ENCODE measurements at regions not wholly inside any gene's neighbourhood (a gene's known extent, or its start where the extent isn't known, plus 50 kb on each side); places are given as distances from the start of the nearest gene placed in this dataset.
"Not testable (repeated sequence)": the region's sequence is repeated elsewhere in the genome, so short reads cannot be mapped to it uniquely, and the experiment has no call there.

GRCh38 chr7:28329661-28330363 lies 82.5 kb upstream of the CREB5 start:
- H3K36me3 Mint-ChIP-seq (ENCODE audit: insufficient read depth, unreplicated experiment): no peaks in the 10 kb centered on the region
- intact Hi-C loops (cut with micrococcal nuclease): no loop called here
- no peak overlapping the region for H3K4me3 Mint-ChIP-seq (ENCODE audit: unreplicated experiment)
- ChIA-PET CTCF (interaction anchor here (0.6 to 0.9 kb wide), 5 partner anchors 23 to 949 kb away, joined by 3 to 6 read pairs (median 3); no protein-coding TSS in a partner anchor), POLR2A (interaction anchor here (1.1 to 1.4 kb wide), 3 partner anchors 28 to 368 kb away, joined by 4 to 6 read pairs (median 5); no protein-coding TSS in a partner anchor)
- no TSS peak for BruUV-seq (replicated peaks)
- H3K27me3 Mint-ChIP-seq (ENCODE audit: insufficient read depth, unreplicated experiment): no peaks in the 10 kb centered on the region
- peaks cover 14% of the 10 kb centered on the region for H3K9me3 Mint-ChIP-seq (ENCODE audit: unreplicated experiment)
- DNase-seq (ENCODE audit: unreplicated experiment): no peak
- no peak for TF ChIP-seq CTCF (IDR thresholded peaks at IDR 0.05; ENCODE audit: unreplicated experiment)
- H3K27ac Mint-ChIP-seq (ENCODE audit: low read depth, unreplicated experiment): no peak overlapping the region
- peaks cover 6% of the 10 kb centered on the region for H3K4me1 Mint-ChIP-seq (ENCODE audit: insufficient read depth, unreplicated experiment)

- Mint-ChIP-seq H3K9me3 (ENCODE audit: unreplicated experiment) (peaks cover 15% of the 10 kb centered on the region), H3K4me1 (ENCODE audit: insufficient read depth, unreplicated experiment) (peaks cover 6% of the 10 kb centered on the region), H3K4me3 (ENCODE audit: unreplicated experiment) (no peak overlapping the region), H3K27ac (ENCODE audit: low read depth, unreplicated experiment) (no peak overlapping the region), H3K36me3 (ENCODE audit: insufficient read depth, unreplicated experiment) (no peaks in the 10 kb centered on the region), H3K27me3 (ENCODE audit: insufficient read depth, unreplicated experiment) (no peaks in the 10 kb centered on the region)
- CTCF ChIA-PET: interaction anchor here (0.6 kb wide), 2 partner anchors 112 to 948 kb away, joined by 3 read pairs; no protein-coding TSS in a partner anchor
- intact Hi-C loops (cut with micrococcal nuclease): no loop called here
- POLR2A ChIA-PET: interaction anchor here (1.1 kb wide), 1 partner anchor 369 kb away, joined by 4 read pairs; no protein-coding TSS in a partner anchor
- DNase-seq (ENCODE audit: unreplicated experiment): no peak
- no TSS peak for BruUV-seq (replicated peaks)
- no peak for TF ChIP-seq CTCF (IDR thresholded peaks at IDR 0.05; ENCODE audit: unreplicated experiment)
Observed at GRCh38 chr7:28330384-28331070, 81.8 kb upstream of the CREB5 start.

GRCh38 chr7:28332046-28332445 lies 80.3 kb upstream of the CREB5 start:
- Mint-ChIP-seq H3K27me3 (ENCODE audit: insufficient read depth, unreplicated experiment) (no peaks in the 10 kb centered on the region), H3K36me3 (ENCODE audit: insufficient read depth, unreplicated experiment) (no peaks in the 10 kb centered on the region), H3K27ac (ENCODE audit: low read depth, unreplicated experiment) (no peak overlapping the region), H3K4me3 (ENCODE audit: unreplicated experiment) (no peak overlapping the region), H3K9me3 (ENCODE audit: unreplicated experiment) (peaks cover 15% of the 10 kb centered on the region), H3K4me1 (ENCODE audit: insufficient read depth, unreplicated experiment) (peaks cover 6% of the 10 kb centered on the region)
- no TSS peak for BruUV-seq (replicated peaks)
- no peak for DNase-seq (ENCODE audit: unreplicated experiment)
- ChIA-PET POLR2A (interaction anchor here (0.7 kb wide), 1 partner anchor 10 kb away, joined by 4 read pairs; no protein-coding TSS in a partner anchor), CTCF (interaction anchor here (0.6 to 1.2 kb wide), 2 partner anchors 16 to 292 kb away, joined by 3 to 5 read pairs; no protein-coding TSS in a partner anchor)
- no peak for TF ChIP-seq CTCF (IDR thresholded peaks at IDR 0.05; ENCODE audit: unreplicated experiment)
- intact Hi-C loops (cut with micrococcal nuclease): no loop called here

- H3K4me1 Mint-ChIP-seq (ENCODE audit: insufficient read depth, unreplicated experiment); DNase-seq (ENCODE audit: unreplicated experiment); H3K4me3 Mint-ChIP-seq (ENCODE audit: unreplicated experiment); H3K27me3 Mint-ChIP-seq (ENCODE audit: insufficient read depth, unreplicated experiment); BruUV-seq (replicated peaks); intact Hi-C loops (cut with micrococcal nuclease); H3K36me3 Mint-ChIP-seq (ENCODE audit: insufficient read depth, unreplicated experiment); H3K27ac Mint-ChIP-seq (ENCODE audit: low read depth, unreplicated experiment): not testable (repeated sequence)
- ChIA-PET CTCF (interaction anchor here (0.6 kb wide), 2 partner anchors 293 to 367 kb away, joined by 3 read pairs; no protein-coding TSS in a partner anchor), POLR2A (interaction anchor here (0.6 to 2.0 kb wide), 2 partner anchors 15 to 589 kb away, joined by 3 to 5 read pairs; no protein-coding TSS in a partner anchor)
- peaks cover 15% of the 10 kb centered on the region for H3K9me3 Mint-ChIP-seq (ENCODE audit: unreplicated experiment)
Observed at GRCh38 chr7:28333548-28333947, 78.8 kb upstream of the CREB5 start.

Measured in MCF 10A (cell line).